ENCODE measurements at regions not wholly inside any gene's neighbourhood (a gene's known extent, or its start where the extent isn't known, plus 50 kb on each side); places are given as distances from the start of the nearest gene placed in this dataset.

DNA sequence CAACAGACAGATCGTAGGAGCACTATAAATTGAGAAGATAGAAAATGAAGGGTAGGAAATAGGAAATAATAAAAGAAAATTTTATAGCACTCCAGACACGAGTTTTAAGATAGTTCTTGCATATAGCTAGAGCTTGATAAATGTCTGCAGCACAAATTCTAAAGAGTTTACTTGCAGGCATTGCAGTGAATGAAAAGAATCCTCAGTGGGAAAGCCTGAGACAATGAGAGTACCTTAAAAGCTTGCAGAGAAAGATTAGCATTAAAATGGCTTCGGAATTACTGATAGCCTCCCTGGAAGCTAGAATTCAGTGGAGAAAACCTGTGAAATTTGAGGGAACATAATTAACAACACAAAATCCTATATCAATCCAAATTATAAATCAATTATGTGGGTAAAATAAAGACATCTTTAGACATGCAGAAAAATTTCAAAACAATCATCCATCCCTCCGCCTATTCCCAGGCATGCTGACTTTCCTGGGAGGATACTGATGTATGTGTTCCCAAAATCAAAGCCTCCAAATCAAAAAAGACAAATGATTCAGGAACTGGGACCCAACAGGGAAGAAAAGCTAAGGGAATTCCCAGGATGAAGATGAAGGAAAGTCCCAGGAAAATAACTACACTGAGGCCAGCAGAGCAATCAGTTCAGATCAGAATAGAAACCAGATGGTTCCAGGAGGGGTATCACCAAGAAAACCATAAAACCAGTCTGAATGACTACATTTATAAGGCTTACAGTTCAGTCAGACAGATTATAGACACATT lies 305.9 kb upstream of the USP25 start:
- TF ChIP-seq SNAI2 (CRISPR knock-in tag; IDR thresholded peaks at IDR 0.05) (no peak), ZNF70 (CRISPR knock-in tag; IDR thresholded peaks at IDR 0.05) (no peak), TCF4 (CRISPR knock-in tag; IDR thresholded peaks at IDR 0.05; ENCODE audit: borderline replicate concordance) (no peak), ZNF8 (CRISPR knock-in tag; IDR thresholded peaks at IDR 0.05) (no peak)
- TF ChIP-seq, protein P1, sequence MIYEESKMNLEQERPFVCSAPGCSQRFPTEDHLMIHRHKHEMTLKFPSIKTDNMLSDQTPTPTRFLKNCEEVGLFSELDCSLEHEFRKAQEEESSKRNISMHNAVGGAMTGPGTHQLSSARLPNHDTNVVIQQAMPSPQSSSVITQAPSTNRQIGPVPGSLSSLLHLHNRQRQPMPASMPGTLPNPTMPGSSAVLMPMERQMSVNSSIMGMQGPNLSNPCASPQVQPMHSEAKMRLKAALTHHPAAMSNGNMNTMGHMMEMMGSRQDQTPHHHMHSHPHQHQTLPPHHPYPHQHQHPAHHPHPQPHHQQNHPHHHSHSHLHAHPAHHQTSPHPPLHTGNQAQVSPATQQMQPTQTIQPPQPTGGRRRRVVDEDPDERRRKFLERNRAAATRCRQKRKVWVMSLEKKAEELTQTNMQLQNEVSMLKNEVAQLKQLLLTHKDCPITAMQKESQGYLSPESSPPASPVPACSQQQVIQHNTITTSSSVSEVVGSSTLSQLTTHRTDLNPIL (CRISPR knock-in tag; IDR thresholded peaks at IDR 0.05; ENCODE audit: low read depth), result no peak
- no peak for ATAC-seq

DNA sequence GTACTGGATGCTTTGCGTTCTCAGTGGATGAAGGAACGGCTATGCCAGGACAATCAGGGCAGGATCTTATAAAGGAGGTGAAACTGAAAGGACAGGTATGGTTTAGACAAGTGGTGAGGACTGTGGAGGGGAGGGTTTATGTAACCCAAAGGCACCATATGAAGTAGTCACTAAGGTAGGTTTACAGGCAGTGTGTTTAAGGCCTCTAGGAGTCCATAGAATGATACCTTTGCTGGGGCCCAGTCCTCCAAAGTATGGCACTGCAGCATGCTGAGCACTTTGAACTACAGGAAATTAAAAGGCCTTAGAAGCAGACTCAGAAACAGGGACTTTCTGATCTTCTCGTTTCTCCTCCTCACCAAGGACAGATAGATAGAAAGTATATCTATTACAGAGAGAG lies 304.7 kb upstream of the USP25 start:
- ATAC-seq, result no peak
- TF ChIP-seq ZFP30 (CRISPR knock-in tag; IDR thresholded peaks at IDR 0.05), result no peak

DNA sequence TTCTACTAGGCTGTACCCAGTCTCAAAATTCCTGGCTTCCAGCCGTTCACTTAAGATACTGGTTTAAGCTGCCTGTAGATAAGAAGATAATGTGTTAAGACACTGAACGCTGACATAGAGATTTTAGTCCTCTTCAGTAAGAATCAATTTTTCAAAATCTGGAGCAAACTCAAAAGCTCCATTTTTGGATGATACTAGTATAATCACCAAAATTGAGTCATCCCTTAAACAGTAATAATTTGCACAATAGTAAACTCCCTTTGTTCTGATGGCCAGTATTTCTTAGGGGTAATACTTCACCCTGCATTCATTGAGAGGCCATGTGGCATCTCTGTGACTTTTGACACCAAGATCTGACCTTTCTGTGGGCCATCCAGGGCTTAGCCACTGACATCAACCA lies 299.8 kb upstream of the USP25 start:
- no peak for ATAC-seq
- TF ChIP-seq ARNTL (CRISPR knock-in tag; IDR thresholded peaks at IDR 0.05; ENCODE audit: borderline replicate concordance, low read depth) (no peak), SNAI2 (CRISPR knock-in tag; IDR thresholded peaks at IDR 0.05) (no peak), ZNF8 (CRISPR knock-in tag; IDR thresholded peaks at IDR 0.05) (no peak), BACH2 (CRISPR knock-in tag; IDR thresholded peaks at IDR 0.05; ENCODE audit: borderline replicate concordance) (no peak), GLIS3 (CRISPR knock-in tag; IDR thresholded peaks at IDR 0.05) (no peak), ZC3H10 (CRISPR knock-in tag; IDR thresholded peaks at IDR 0.05) (no peak), TOX (CRISPR knock-in tag; IDR thresholded peaks at IDR 0.05; ENCODE audit: borderline replicate concordance) (no peak), ZNF70 (CRISPR knock-in tag; IDR thresholded peaks at IDR 0.05) (no peak), OSR1 (CRISPR knock-in tag; IDR thresholded peaks at IDR 0.05) (no peak), ISL1 (CRISPR knock-in tag; IDR thresholded peaks at IDR 0.05) (no peak), ZFP3 (CRISPR knock-in tag; IDR thresholded peaks at IDR 0.05) (no peak), CSDC2 (CRISPR knock-in tag; IDR thresholded peaks at IDR 0.05) (no peak)
- TF ChIP-seq, protein P2, sequence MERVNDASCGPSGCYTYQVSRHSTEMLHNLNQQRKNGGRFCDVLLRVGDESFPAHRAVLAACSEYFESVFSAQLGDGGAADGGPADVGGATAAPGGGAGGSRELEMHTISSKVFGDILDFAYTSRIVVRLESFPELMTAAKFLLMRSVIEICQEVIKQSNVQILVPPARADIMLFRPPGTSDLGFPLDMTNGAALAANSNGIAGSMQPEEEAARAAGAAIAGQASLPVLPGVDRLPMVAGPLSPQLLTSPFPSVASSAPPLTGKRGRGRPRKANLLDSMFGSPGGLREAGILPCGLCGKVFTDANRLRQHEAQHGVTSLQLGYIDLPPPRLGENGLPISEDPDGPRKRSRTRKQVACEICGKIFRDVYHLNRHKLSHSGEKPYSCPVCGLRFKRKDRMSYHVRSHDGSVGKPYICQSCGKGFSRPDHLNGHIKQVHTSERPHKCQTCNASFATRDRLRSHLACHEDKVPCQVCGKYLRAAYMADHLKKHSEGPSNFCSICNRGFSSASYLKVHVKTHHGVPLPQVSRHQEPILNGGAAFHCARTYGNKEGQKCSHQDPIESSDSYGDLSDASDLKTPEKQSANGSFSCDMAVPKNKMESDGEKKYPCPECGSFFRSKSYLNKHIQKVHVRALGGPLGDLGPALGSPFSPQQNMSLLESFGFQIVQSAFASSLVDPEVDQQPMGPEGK (CRISPR knock-in tag; IDR thresholded peaks at IDR 0.05; ENCODE audit: borderline replicate concordance), result no peak
- TF ChIP-seq, protein P3, sequence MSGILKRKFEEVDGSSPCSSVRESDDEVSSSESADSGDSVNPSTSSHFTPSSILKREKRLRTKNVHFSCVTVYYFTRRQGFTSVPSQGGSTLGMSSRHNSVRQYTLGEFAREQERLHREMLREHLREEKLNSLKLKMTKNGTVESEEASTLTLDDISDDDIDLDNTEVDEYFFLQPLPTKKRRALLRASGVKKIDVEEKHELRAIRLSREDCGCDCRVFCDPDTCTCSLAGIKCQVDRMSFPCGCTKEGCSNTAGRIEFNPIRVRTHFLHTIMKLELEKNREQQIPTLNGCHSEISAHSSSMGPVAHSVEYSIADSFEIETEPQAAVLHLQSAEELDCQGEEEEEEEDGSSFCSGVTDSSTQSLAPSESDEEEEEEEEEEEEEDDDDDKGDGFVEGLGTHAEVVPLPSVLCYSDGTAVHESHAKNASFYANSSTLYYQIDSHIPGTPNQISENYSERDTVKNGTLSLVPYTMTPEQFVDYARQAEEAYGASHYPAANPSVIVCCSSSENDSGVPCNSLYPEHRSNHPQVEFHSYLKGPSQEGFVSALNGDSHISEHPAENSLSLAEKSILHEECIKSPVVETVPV (CRISPR knock-in tag; IDR thresholded peaks at IDR 0.05), result no peak
- TF ChIP-seq, protein P4, sequence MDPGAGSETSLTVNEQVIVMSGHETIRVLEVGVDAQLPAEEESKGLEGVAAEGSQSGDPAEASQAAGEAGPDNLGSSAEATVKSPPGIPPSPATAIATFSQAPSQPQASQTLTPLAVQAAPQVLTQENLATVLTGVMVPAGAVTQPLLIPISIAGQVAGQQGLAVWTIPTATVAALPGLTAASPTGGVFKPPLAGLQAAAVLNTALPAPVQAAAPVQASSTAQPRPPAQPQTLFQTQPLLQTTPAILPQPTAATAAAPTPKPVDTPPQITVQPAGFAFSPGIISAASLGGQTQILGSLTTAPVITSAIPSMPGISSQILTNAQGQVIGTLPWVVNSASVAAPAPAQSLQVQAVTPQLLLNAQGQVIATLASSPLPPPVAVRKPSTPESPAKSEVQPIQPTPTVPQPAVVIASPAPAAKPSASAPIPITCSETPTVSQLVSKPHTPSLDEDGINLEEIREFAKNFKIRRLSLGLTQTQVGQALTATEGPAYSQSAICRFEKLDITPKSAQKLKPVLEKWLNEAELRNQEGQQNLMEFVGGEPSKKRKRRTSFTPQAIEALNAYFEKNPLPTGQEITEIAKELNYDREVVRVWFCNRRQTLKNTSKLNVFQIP (CRISPR knock-in tag; IDR thresholded peaks at IDR 0.05; ENCODE audit: borderline replicate concordance, low read depth), result no peak
- TF ChIP-seq, protein P5, sequence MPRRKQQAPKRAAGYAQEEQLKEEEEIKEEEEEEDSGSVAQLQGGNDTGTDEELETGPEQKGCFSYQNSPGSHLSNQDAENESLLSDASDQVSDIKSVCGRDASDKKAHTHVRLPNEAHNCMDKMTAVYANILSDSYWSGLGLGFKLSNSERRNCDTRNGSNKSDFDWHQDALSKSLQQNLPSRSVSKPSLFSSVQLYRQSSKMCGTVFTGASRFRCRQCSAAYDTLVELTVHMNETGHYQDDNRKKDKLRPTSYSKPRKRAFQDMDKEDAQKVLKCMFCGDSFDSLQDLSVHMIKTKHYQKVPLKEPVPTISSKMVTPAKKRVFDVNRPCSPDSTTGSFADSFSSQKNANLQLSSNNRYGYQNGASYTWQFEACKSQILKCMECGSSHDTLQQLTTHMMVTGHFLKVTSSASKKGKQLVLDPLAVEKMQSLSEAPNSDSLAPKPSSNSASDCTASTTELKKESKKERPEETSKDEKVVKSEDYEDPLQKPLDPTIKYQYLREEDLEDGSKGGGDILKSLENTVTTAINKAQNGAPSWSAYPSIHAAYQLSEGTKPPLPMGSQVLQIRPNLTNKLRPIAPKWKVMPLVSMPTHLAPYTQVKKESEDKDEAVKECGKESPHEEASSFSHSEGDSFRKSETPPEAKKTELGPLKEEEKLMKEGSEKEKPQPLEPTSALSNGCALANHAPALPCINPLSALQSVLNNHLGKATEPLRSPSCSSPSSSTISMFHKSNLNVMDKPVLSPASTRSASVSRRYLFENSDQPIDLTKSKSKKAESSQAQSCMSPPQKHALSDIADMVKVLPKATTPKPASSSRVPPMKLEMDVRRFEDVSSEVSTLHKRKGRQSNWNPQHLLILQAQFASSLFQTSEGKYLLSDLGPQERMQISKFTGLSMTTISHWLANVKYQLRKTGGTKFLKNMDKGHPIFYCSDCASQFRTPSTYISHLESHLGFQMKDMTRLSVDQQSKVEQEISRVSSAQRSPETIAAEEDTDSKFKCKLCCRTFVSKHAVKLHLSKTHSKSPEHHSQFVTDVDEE (CRISPR knock-in tag; IDR thresholded peaks at IDR 0.05), result no peak

DNA sequence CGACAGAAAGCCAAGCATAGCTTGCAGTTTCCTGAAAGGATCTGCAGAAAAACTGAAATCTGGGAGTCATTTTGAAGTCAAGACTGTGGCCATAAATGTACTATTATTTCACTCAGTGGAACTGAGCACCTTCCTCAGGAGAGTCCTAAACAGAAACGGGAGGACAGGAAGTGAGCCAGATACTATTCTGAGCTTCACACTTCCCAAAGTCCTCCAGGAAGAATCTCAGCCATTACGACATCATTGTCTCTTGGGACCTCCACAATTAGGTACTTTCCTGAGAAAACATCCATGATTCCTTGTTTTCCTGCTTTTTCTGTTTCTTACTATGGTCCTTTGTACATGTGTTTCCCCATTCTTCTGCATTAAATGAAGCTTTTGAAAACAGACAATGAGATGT lies 299.2 kb upstream of the USP25 start:
- no peak for ATAC-seq
- TF ChIP-seq ARNTL (CRISPR knock-in tag; IDR thresholded peaks at IDR 0.05; ENCODE audit: borderline replicate concordance, low read depth) (no peak), SNAI2 (CRISPR knock-in tag; IDR thresholded peaks at IDR 0.05) (no peak), OSR1 (CRISPR knock-in tag; IDR thresholded peaks at IDR 0.05) (no peak), ZNF8 (CRISPR knock-in tag; IDR thresholded peaks at IDR 0.05) (no peak), ISL1 (CRISPR knock-in tag; IDR thresholded peaks at IDR 0.05) (no peak), ZC3H10 (CRISPR knock-in tag; IDR thresholded peaks at IDR 0.05) (no peak), GLIS3 (CRISPR knock-in tag; IDR thresholded peaks at IDR 0.05) (no peak)
- TF ChIP-seq, protein P3 (CRISPR knock-in tag; IDR thresholded peaks at IDR 0.05), result no peak
- TF ChIP-seq, protein P1 (CRISPR knock-in tag; IDR thresholded peaks at IDR 0.05; ENCODE audit: low read depth), result no peak
- TF ChIP-seq, protein P5 (CRISPR knock-in tag; IDR thresholded peaks at IDR 0.05), result no peak

Measured in SK-N-SH treated with all-trans-retinoic acid at 6 μM for 48 hours (cell line).